ENCODE measurements at regions not wholly inside any gene's neighbourhood (a gene's known extent, or its start where the extent isn't known, plus 50 kb on each side); places are given as distances from the start of the nearest gene placed in this dataset.
"Not testable (repeated sequence)": the region's sequence is repeated elsewhere in the genome, so short reads cannot be mapped to it uniquely, and the experiment has no call there.

DNA sequence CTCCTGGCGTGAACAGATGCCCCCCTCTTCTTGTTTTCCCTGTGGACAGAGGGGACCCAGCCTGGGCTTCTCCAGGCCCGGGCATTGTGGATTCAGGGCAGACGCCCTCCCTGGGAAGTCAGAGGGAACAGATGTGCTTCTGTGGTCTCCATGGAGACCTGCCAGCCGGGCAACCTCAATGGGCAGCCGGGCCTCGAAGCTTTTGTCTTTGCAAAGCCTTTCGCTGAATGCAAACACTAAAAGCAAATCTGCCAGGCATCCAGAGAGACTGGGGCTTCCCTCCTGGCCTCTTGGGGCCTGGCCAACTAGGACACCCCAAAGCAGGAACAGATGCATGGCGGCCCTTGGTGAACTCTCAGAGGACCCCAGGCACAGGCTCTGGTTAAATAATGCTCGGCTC is 370.0 kb upstream of the SULF2 start:
- DNase-seq (ENCODE audit: low spot score) = peak; percentile 45

DNA sequence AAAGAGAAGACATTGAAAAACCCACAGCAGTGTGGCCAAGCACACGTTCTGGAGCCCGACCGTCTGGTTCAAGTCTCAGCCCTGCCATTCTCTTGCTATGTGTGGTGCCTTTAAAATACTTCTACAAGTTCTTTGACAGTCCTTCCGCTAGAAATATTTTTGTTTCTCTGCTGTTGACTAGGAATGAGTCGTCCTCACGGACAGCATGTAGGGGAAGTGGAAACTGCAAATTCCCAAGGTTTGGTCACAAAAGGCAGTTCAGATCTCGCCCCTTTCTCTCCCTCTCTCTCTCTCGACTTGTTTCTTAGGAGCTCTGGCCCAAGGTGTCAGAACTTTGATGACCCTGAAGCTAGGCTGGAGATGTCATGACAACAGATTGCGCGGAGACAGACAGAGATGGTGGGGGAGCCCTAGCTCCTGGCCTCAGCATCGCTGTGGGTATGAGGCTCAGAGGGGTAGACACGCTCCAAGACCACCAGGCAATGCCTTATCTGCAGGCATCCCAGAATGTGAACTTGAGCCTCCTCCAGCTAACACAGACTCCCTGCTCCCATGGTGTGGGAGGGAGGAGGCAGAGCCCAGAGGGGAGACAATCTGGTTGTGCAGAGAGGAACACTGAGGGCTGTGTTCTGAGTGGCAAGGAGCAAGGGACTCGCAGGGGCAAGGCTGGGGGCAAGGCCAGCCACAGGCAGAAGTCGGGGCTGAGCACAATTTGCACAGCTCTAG is 368.9 kb upstream of the SULF2 start:
- DNase-seq (ENCODE audit: low spot score) = no peak

DNA sequence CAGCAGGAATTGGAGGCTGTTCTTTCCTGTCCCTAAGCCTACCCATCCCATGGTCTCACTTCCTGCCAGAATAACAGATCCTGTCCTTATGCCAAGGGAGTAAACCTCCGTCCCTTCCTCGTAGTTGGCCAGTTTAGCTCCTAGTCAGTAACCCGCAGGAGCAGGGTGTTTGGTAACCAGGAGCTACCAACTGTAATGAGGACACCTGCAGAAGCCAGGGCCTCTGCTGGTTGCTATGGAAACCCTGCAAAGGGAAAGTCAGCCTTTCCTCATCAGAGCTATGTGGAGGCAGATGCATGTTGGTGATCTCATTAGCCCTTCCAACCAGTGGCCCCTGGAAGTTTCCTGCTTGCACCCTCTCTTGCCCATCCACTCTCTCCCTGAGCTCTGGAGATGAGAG is 368.2 kb upstream of the SULF2 start:
- no peak for DNase-seq (ENCODE audit: low spot score)

DNA sequence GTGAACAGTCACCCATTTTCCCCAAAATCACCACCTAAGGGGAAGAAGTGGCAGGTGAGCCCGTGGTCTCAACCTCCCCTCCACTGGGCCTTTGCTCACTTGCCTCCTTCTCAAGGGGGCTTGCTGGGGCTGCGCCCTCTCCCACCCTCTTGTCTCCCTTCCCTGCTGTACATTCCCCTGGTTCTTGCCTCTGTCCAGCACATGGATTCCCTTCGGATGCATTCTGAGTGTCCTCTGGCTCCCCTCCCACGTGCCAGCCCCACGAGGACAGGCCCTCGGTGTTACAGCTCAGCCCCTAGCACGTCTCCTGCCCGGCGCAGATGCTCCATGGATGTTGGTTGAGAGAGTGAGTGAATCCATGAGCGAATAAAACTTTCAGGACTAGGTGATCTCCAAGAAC is 367.8 kb upstream of the SULF2 start:
- DNase-seq (ENCODE audit: low spot score) = no peak

DNA sequence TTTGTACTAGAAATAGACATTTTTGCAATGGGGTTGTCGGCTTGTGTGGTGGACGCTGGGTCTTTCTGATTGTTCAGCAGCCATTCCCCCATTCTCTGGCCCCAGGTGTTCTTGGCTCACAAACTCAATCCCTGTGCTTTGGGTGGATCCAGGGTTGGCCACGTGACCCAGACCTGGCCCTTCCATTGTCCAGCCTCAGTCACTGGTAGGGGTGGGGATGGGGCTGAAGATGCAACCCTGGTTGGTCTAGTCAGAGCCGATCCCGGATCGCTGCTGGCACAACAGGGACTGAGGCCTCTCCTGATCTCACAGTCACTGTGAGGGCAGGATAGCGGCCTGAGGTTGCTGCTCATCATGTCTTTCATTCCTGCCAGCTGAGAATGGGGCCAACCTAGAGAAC is 365.3 kb upstream of the SULF2 start:
- no peak for DNase-seq (ENCODE audit: low spot score)

DNA sequence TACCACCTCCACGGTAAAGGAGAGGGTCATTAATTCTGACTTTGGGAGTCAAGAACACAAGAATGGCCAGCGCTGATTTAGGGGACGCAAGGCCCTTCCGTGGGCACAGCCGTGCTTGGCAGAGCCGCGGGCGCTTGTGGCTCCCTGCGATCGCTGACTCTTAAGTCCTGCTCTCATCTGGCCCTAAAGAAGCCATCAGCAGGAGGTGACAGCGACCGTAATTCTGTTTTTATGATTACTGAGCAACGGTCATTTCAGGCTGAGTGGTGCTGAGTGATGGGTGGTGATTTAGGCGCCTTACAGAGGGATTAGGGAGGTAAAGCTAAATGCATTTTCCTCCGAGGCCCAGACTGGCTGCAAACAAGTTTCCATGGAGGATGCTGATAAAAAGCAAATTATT is 364.6 kb upstream of the SULF2 start:
- no peak for DNase-seq (ENCODE audit: low spot score)

DNA sequence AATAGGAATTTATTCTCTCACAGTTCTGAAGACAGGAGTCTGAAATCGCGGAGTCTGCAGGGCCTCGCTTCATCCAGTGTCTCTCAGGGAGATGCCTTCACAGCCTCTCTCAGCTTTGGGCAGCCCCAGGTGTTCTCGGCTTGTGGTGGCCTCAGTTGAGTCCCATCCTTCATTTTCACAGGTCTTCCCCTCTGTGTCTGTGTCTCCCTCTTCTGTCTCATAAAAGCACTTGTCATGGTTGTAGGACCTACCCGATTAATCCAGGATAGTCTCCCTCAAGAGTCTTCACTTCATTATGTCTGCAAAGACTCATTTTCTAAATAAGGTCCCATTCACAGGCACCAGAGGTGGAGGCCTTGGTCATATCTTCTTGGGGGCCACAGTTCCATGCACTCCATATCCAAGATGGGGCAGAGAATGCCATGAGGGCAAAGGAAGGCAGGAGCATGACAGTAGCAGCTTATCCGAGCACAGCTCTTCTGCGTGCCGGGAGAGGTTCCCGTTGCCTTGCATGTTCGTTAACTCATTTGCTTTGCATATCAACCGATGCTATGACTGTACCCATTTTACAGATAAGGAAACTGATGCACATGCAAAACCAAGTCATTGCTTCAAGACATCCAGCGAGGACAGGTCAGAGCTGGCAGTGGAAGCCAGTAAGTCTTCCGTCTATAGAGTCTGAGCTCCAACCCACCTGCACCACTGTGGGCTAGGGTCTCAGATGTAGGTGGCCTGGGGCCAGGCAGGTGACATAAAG is 363.8 kb upstream of the SULF2 start:
- DNase-seq (ENCODE audit: low spot score) = no peak

DNA sequence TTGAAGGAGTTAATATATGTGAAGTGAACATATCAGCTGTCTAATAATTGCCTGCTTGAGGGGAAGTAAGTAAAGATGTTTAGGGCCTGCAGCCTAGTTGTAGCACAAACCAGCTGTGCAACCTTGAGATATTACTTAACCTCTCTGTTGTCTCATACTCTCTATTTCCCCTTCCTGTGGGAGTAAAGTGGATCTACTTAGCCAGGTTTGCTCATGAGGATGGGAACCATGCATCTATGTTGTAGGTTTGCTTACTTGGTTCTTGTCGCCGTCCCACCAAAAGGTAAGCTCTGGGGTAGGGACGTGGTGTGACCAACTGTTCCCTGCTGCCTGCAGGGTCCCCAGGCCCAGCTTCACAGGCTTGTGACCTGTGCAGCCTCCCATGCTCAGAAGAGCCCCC is 362.7 kb upstream of the SULF2 start:
- no peak for DNase-seq (ENCODE audit: low spot score)

DNA sequence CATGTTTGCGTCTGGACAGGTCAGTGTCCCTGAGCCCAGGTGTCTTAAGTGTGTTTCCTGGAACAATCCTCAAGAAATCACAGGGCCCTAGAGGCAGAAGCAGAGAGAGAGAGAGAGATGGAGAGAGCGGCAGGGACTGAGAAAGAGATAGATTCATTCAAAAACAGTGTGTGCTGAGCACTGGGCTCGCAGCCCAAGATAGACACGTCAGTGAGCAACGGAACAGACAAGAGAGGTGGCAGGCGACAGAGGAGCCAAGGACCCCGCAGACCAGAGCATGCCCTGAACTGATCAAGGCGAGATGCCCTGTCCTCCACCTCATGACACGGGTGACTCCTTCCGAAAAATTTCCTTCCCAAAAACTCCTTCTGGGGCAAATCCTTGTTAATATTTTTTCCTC is 362.0 kb upstream of the SULF2 start:
- no peak for DNase-seq (ENCODE audit: low spot score)

DNA sequence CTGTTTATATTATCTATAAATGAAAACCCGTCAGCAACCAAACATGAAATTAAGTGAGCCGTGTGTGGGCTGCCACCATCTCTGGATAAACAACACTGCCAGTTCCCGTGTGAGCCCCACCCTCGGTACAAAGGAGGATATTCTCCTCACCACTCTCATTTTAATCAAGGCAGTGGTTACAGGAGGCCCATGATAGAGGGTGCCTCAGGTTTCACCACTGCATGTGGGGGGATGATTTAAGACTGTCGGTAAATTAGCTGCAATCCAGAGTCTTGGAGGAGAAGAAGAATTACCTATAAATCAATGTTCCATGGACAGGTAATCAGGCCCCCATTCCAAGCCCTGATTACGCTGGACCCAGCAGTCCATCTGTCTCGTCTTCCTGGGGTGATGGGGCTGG is 361.6 kb upstream of the SULF2 start:
- no peak for DNase-seq (ENCODE audit: low spot score)

DNA sequence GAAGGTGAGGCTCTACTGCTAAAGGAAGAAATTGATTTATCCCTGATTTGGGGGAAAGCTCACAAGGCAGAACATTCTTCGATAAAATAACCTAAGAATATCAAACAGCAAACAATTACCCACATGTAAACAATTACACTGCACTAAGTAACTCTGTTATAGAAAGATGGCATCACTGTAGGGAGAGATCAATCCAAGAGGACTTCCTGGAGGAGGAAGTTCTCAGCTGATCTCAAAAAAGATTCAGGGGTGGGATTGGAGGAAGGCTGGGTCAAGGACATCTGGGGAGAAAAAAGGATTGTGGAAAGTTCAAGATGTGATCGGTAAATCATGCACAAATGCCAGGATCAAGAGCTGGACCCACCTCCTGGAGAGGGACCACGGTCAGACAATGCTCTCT is 361.0 kb upstream of the SULF2 start:
- DNase-seq (ENCODE audit: low spot score) = no peak

DNA sequence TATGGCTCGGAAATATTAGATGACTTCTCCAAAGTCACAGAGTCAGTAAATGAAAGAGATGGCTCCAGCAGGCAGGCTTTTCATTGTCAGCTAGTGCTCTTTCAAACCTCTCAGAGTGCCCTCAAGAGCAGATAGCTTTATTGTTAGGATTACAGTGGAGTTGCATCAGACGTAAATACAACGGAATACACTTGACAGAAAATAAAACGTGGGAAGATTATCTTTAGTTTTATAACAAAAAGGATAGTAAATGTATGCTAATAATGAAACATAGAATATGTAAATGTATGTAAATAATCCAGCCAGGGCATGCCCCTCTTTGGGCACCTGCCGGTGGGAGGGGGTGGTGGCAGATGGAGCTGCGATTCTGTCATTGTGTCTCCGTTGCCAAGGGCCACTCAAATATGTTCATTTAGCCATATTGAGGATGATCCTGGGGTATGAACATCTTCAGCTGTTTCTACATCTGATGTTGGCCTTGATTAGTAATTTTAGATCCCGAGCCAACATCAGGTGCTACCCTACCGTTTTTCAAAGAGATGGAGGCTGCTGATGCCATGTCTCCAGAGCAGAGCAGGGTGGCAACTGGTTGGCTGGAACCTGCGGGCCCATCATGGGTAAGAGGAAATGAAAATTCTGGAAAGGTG is 358.3 kb upstream of the SULF2 start:
- DNase-seq (ENCODE audit: low spot score) = no peak

DNA sequence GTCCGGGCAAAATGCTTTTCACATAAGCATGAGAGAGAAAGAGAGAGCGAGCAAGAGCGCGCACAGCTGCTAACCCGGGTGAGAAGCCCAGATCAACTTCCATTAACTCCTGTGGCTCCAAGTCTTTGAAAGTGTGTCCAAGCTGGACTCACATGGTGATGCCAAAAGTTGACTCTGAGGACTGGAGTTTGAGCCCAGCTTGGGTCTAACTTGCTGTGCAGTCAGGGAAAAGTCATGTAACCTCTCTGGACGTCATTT is 357.2 kb upstream of the SULF2 start:
- DNase-seq (ENCODE audit: low spot score) = no peak

DNA sequence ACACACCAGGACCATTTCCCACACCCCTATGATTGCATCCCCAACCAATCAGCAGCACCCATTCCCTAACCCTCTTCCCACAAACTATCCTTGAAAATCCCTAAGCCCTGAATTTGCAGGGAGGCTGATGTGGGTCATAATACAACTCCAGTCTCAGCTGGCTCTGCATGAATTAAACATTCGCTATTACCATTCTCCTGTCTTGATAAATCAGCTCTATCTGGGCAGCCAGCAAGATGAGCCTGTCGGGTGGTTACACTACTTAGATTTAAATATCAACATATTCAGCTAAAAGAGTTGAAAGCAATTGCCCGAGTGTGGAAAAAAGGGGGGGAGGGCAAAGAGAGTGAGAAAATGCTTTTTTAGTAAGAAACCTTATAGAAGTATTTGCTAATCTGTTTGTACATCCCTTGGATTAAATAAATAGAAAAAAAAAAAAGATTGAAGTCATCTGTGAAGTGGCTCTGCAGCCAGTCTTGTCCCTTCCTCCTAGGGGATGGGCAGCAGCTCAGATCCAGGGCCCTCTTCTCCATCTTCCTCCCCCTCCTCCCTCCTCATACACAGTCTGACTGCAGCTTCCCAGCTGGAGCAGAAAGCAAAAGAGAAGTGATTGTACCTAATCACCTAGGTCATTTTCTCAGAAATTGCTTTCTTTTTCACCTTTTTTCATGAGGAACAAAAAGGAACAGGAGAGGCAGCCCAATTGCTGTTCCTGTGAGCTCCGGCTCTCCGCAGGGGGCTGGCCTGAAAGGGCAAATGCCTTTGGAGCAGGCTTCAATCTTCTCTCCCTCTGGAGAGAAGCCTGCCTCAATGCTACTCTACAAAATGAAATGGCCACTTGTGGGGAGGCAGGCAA is 356.6 kb upstream of the SULF2 start:
- no peak for DNase-seq (ENCODE audit: low spot score)

DNA sequence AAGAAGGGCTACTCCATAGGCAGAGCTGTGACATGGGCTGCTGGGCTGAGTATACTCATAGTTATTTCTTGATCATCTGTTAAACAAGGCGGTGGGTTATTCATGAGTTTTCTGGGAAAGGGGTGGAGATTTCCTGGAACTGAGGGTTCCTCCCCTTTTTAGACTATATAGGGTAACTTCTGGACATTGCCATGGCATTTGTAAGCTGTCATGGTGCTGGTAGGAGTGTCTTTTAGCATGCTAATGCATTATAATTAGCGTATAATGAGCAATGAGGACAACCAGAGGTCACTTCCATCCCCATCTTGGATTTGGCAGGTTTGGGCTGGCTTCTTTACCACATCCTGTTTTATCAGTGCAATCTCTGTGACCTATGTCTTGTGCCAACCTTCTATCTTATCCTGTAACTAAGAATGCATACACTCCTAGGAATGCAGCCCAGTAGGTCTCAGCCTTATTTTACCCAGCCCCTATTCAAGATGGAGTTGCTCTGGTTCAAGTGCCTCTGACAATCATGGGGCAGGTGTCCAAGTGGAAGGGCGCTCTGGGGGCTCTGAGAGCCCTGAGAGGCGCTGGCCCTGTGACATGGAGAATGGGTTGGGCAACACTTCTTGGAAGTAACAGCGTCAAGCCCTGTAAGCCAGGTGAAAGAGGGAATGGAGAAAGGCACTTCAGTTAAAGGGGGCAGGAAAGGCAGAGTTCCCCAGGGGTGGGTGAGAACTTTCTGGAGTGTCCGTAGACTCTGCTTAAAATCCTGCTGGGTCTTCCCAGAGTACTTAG is 354.2 kb upstream of the SULF2 start:
- no peak for DNase-seq (ENCODE audit: low spot score)

DNA sequence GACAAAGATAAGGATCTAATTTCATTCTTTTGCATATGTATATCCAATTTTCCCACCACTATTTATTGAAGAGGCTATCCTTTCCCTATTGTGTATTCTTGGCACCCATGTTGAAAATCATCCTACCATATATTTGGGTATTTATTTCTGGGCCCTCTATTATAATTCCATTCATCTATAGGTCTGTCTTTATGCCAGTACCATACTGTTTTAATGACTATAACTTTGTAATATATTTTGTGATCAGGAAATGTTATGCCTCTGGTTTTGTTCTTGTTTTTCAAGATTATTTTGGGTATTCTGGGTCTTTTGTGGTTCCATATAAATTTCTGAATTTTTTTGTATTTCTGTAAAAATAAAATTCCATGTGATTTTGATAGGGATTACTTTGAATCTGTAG is 347.6 kb upstream of the SULF2 start:
- no peak for DNase-seq (ENCODE audit: low spot score)

DNA sequence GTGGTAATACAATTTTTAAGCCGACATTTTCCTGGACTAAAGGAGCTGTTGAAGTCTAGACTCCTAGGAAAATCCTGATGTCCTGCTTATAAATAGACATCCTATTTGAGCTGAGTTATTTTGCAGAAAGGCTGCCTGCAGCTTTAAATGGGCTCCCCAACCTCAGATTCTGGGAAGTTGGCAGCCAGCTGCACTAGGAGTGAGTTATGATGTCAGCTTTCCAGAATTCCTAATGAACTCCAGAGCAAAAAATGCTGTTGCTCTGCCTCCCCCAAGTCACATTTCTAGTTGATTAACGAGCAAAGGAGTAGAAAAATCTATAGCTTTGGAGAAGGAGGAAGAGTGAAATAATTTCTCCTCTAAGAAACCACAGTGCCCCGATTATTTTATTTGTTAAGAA is 346.3 kb upstream of the SULF2 start:
- no peak for DNase-seq (ENCODE audit: low spot score)

DNA sequence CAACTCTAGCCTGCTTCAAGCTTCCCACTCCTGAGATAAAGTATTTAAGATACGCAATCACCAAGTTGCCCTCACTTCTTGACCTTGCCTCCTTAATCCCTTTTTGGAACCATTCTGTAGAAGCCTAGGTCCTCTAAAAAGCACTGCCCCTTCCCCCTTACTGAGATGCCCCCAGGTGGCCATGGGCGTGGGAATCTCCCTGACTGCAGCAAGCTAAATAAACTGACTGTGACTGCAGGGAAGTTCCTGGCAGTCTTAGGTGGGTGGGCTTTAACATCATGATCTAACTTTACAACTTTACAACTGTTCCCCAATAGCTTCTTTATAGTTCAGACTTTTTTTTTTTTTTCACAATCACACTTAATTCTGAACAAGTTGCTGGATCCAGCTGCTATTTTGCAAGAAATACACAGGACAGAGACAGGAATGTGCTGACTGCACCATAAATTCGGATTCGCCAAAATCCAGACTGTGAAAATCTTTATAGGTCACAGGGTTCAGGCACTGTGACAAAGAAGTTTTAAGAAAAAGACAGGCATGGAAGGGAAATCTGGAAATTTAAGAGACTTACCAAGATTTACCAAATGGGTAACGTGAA is 344.2 kb upstream of the SULF2 start:
- no peak for DNase-seq (ENCODE audit: low spot score)

DNA sequence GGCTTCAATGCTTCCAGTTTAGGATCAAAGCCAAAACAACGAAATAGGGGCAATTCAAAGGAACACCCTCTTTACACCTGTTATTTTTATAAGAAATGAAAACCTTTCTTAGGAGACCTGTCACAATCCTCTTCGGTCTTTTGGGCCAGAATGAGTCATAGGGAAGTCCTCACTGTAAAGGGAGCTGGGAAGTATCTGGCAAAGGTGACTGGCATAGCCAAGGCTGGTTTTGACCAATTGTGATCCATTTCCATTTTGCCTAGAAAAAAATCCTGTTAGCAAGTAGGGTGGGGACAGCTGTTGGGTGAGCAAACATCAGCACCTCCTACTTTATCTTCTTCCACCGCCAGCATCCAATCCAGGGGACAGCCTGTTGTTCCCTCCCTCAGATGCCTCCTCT is 343.2 kb upstream of the SULF2 start:
- DNase-seq (ENCODE audit: low spot score) = no peak

DNA sequence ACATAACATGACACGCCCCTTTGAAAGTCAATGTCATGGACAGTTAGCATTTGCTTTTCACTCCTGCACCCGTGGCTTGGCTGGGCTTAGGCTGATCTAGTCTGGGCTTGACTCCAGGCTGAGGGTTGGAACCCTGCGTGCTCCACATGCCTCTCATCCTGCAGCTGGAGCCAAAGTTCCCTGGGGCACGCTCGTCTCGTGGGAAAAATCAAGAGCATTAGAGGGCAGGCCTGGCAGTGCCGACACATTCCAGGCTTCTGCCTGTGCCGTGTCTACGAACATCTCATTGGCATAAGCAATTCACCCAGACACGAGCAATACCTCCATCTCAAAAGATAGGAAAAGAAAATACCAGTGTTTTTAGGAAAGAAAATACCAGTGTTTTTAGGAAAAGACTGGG is 342.7 kb upstream of the SULF2 start:
- not testable (repeated sequence) for DNase-seq (ENCODE audit: low spot score)

DNA sequence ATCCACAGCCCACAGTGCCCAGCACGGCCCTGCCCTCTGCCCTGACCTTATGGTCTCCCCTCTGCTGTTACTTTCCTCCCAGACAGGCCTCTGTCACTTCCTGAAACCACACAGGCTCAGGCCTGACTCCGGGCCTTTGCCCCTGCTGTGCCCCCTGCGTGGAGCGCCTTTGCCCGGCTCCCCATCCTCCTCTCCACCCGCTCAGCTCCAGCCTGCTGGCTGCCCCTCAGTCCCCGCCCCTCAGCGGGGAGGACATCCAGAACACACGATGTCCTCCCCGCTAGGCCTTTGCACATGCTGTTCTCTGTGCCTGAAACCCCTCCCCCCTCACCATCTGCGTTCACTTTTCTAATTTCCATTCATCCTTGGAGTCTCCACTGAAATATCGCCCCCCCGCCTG is 341.9 kb upstream of the SULF2 start:
- DNase-seq (ENCODE audit: low spot score) = not testable (repeated sequence)
